ENCODE measurements at regions not wholly inside any gene's neighbourhood (a gene's known extent, or its start where the extent isn't known, plus 50 kb on each side); places are given as distances from the start of the nearest gene placed in this dataset.
"Not testable (repeated sequence)": the region's sequence is repeated elsewhere in the genome, so short reads cannot be mapped to it uniquely, and the experiment has no call there.

DNA sequence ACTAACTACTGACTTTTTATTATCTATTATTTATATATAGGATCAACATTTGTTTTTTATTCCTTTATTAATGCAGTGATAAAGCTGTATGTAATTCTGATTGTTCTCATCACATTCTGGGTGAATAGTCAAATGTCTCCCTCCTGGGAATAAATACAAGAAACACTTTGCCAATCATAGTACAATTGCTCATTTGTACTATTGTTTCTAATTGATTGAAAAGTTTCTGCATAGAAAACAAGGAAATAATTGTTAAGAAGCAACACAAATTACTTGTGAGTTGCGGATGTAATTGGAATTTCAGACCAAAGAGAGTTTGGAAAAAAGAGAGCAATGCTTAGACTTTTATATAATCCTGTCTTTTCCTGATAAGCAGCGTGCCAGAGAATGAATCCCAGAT lies 1013.9 kb downstream of the EFNA5 start:
- H3K27ac Mint-ChIP-seq: no peak overlapping the region
- ATAC-seq (replicated peaks in 1 of 2) (no peak), DNase-seq (no peak)
- no peaks in the 10 kb centered on the region for H3K4me1 Mint-ChIP-seq (ENCODE audit: low read depth)
- H3K4me3 Mint-ChIP-seq: no peak overlapping the region
- H3K27me3 Mint-ChIP-seq (ENCODE audit: low read depth): no peaks in the 10 kb centered on the region
- H3K9me3 Mint-ChIP-seq: peaks cover 10 to 11% of the 10 kb centered on the region in 2 donors
- peaks cover 1 to 4% of the 10 kb centered on the region in 2 donors for H3K36me3 Mint-ChIP-seq (ENCODE audit: insufficient read depth in 2 of 2)

- Mint-ChIP-seq H3K9me3 (peaks cover 7 to 8% of the 10 kb centered on the region in 2 donors), H3K4me3 (no peak overlapping the region), H3K4me1 (ENCODE audit: low read depth) (no peaks in the 10 kb centered on the region), H3K27ac (no peak overlapping the region), H3K27me3 (ENCODE audit: low read depth) (no peaks in the 10 kb centered on the region), H3K36me3 (ENCODE audit: insufficient read depth in 2 of 2) (peaks cover 1 to 4% of the 10 kb centered on the region in 2 donors)
- DNase-seq: no peak
- ATAC-seq (replicated peaks in 1 of 2): no peak
These were observed 1021.7 kb downstream of the EFNA5 start for GRCh38 chr5:106649031-106649430.

DNA sequence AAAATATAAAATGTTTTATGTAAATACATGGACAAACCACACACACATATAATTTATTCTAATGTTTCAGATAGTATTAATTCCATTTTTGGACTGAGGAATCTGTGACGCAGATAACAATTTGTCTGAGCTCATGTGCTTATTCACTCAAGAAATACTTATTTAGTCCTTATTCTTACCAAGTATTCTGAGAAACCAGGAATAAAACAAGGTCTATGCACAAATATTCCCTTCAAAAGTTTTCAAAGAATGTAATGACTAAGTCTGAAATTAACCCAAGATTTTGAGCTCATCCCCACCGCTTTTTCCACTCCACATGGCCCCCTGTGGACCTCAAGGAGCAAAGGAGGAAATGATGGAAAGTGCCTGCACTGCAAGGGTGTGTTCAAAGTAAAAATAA lies 1022.3 kb downstream of the EFNA5 start:
- ATAC-seq (replicated peaks in 1 of 2) (no peak), DNase-seq (no peak)
- H3K9me3 Mint-ChIP-seq: peaks cover 4 to 5% of the 10 kb centered on the region in 2 donors
- no peak overlapping the region for H3K27ac Mint-ChIP-seq
- H3K36me3 Mint-ChIP-seq (ENCODE audit: insufficient read depth in 2 of 2): peaks cover 1 to 4% of the 10 kb centered on the region in 2 donors
- no peaks in the 10 kb centered on the region for H3K4me1 Mint-ChIP-seq (ENCODE audit: low read depth)
- H3K27me3 Mint-ChIP-seq (ENCODE audit: low read depth): no peaks in the 10 kb centered on the region
- H3K4me3 Mint-ChIP-seq: no peak overlapping the region

- Mint-ChIP-seq H3K27me3 (ENCODE audit: low read depth) (no peaks in the 10 kb centered on the region), H3K4me3 (no peak overlapping the region), H3K9me3 (no peaks in the 10 kb centered on the region), H3K4me1 (ENCODE audit: low read depth) (no peaks in the 10 kb centered on the region), H3K27ac (no peak overlapping the region), H3K36me3 (ENCODE audit: insufficient read depth in 2 of 2) (no peaks in the 10 kb centered on the region)
- ATAC-seq (replicated peaks in 1 of 2): no peak
- DNase-seq: no peak
These were observed 1024.6 kb downstream of the EFNA5 start for GRCh38 chr5:106646106-106646505.

DNA sequence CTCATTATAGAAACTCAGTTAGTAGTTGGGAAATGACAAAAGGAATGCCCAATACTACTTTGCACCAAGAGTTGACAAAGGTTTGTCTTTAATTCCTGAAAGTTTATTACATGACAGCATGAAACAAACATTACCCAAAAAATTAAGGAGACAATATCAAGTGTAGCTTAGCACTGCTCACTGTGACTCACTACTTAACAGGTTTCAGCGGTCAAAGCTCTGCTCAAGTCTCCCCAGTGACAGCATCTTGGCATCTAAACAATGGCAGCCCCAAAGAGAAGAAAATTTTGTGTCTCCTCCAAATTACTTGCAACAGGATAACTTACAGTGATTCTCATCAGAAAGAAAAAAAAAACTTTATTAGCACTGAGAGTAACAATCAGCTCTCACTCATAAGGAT lies 1030.2 kb downstream of the EFNA5 start:
- Mint-ChIP-seq H3K4me1 (ENCODE audit: low read depth) (no peaks in the 10 kb centered on the region), H3K9me3 (peaks cover 2 to 6% of the 10 kb centered on the region in 2 donors), H3K27ac (no peak overlapping the region), H3K4me3 (no peak overlapping the region), H3K27me3 (ENCODE audit: low read depth) (no peaks in the 10 kb centered on the region), H3K36me3 (ENCODE audit: insufficient read depth in 2 of 2) (peaks cover 2% of the 10 kb centered on the region in 2 donors)
- DNase-seq (no peak), ATAC-seq (replicated peaks in 1 of 2) (no peak)

DNA sequence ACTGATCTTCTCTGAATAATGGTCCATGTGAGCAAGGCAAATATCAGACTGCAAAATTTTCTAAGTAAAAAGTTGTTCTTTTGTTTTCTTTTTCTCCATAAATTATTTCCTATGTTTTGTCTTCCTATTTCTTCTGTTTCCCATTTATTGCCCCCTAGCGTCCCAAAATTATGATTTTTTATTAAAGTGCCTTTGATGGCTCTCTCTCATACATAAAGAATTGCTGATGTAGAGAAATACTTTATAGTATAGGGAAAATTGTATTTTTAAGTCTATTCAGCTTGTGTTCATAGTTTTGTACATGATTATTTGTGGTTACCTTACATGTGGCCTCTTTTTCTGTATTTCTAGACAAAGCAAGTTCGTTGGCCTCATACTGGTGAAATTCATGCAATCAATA lies 1031.2 kb downstream of the EFNA5 start:
- no peaks in the 10 kb centered on the region for H3K27me3 Mint-ChIP-seq (ENCODE audit: low read depth)
- no peak for ATAC-seq (replicated peaks in 1 of 2)
- peaks cover 2 to 6% of the 10 kb centered on the region in 2 donors for H3K9me3 Mint-ChIP-seq

DNA sequence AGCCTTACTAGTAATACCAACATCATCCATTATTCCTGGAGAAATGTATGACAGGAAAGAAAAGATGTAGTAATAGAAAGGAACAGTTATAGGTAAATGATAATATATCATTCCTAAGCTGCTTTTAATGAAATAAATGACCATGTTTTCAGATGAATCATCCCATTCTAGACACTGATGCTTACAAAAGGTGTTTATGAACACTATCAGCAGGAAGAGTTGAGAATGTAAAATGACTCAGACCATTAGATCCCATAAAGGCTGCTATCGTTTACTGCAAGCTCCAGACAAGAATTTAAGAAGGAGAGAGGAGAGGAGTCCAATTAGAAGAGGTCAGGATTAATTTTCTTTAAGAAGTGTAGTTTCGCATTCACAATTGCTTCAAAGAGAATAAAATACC lies 1033.5 kb downstream of the EFNA5 start:
- no peak for ATAC-seq (replicated peaks in 1 of 2)
- Mint-ChIP-seq H3K27me3 (ENCODE audit: low read depth) (no peaks in the 10 kb centered on the region), H3K9me3 (peaks cover 2 to 7% of the 10 kb centered on the region in 2 donors), H3K4me1 (ENCODE audit: low read depth) (no peaks in the 10 kb centered on the region), H3K36me3 (ENCODE audit: insufficient read depth in 2 of 2) (peaks cover 2% of the 10 kb centered on the region in 2 donors), H3K27ac (no peak overlapping the region), H3K4me3 (no peak overlapping the region)
- no peak for DNase-seq

More for the DNA sequence above, 1031.2 kb downstream of the EFNA5 start:
- no peak overlapping the region for H3K4me3 Mint-ChIP-seq
- no peak overlapping the region for H3K27ac Mint-ChIP-seq
- H3K4me1 Mint-ChIP-seq (ENCODE audit: low read depth): no peaks in the 10 kb centered on the region
- DNase-seq: no peak
- peaks cover 2% of the 10 kb centered on the region in 2 donors for H3K36me3 Mint-ChIP-seq (ENCODE audit: insufficient read depth in 2 of 2)

DNA sequence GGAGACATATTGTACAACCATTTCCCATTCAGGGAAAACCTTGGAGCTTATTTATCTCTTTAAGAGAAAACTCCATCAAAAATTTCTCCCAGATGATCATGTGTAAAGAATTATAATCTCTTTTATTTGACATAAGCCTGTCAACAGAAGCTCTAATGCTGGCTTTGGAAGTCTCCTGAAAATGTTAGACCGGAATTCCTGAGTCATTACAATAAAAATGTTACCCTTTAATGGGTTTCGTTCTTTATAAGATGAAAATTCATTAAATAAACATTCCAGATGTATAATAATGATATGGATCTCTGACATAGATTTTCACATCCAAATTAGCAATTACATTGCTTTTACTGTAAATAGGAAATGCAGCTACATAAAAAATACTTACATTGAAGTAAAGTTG lies 1036.4 kb downstream of the EFNA5 start:
- Mint-ChIP-seq H3K27ac (no peak overlapping the region), H3K9me3 (peaks cover 4 to 7% of the 10 kb centered on the region in 2 donors), H3K4me3 (no peak overlapping the region), H3K27me3 (ENCODE audit: low read depth) (no peaks in the 10 kb centered on the region), H3K4me1 (ENCODE audit: low read depth) (no peaks in the 10 kb centered on the region), H3K36me3 (ENCODE audit: insufficient read depth in 2 of 2) (peaks cover 2% of the 10 kb centered on the region in 2 donors)
- no peak for ATAC-seq (replicated peaks in 1 of 2)
- no peak for DNase-seq

GRCh38 chr5:106633825-106634224 lies 1036.9 kb downstream of the EFNA5 start:
- no peaks in the 10 kb centered on the region for H3K27me3 Mint-ChIP-seq (ENCODE audit: low read depth)
- H3K36me3 Mint-ChIP-seq (ENCODE audit: insufficient read depth in 2 of 2): peaks cover 2% of the 10 kb centered on the region in 2 donors
- DNase-seq: no peak
- H3K27ac Mint-ChIP-seq: no peak overlapping the region
- peaks cover 4 to 7% of the 10 kb centered on the region in 2 donors for H3K9me3 Mint-ChIP-seq
- no peak overlapping the region for H3K4me3 Mint-ChIP-seq
- no peaks in the 10 kb centered on the region for H3K4me1 Mint-ChIP-seq (ENCODE audit: low read depth)
- no peak for ATAC-seq (replicated peaks in 1 of 2)

DNA sequence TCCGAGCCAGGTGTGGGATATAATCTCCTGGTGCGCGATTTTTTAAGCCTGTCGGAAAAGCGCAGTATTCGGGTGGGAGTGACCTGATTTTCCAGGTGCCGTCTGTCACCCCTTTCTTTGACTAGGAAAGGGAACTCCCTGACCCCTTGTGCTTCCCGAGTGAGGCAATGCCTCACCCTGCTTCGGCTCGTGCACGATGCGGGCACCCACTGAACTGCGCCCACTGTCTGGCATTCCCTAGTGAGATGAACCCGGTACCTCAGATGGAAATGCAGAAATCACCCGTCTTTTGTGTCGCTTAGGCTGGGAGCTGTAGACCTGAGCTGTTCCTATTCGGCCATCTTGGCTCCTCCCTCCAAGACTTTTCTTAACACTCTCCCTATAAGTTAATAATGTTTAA lies 1042.3 kb downstream of the EFNA5 start:
- H3K27ac Mint-ChIP-seq; H3K4me3 Mint-ChIP-seq; H3K36me3 Mint-ChIP-seq (ENCODE audit: insufficient read depth in 2 of 2); ATAC-seq (replicated peaks in 1 of 2); H3K9me3 Mint-ChIP-seq; DNase-seq; H3K27me3 Mint-ChIP-seq (ENCODE audit: low read depth); H3K4me1 Mint-ChIP-seq (ENCODE audit: low read depth): not testable (repeated sequence)

- Mint-ChIP-seq H3K4me1 (ENCODE audit: low read depth) (no peaks in the 10 kb centered on the region), H3K36me3 (ENCODE audit: insufficient read depth in 2 of 2) (no peaks in the 10 kb centered on the region), H3K4me3 (no peak overlapping the region), H3K27me3 (ENCODE audit: low read depth) (no peaks in the 10 kb centered on the region), H3K9me3 (peaks cover 0 to 5% of the 10 kb centered on the region in 2 donors), H3K27ac (no peak overlapping the region)
- DNase-seq (no peak), ATAC-seq (replicated peaks in 1 of 2) (no peak)
These were observed 1060.7 kb downstream of the EFNA5 start for GRCh38 chr5:106610041-106610440.

DNA sequence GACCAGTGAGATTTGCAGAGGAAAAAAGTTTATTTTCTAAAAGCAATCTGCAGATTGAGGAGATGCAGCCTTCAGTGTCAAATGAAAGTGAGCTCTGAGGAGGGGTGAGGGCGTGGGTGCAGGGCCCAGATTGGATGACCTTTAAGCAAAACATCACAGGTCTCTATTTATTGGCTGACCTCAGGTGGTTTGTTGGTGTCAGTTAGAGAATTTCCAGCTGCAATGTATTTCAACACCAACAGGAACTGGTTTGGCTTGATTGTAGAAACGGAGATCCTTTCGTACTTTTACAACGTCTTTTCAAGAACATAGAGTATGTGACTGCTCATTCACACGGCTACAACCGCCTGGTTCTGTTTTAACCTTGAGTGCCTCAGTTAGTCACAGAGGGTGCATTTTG lies 1069.1 kb downstream of the EFNA5 start:
- Mint-ChIP-seq H3K36me3 (ENCODE audit: insufficient read depth in 2 of 2) (no peaks in the 10 kb centered on the region), H3K27ac (no peak overlapping the region), H3K4me1 (ENCODE audit: low read depth) (no peaks in the 10 kb centered on the region), H3K27me3 (ENCODE audit: low read depth) (no peaks in the 10 kb centered on the region), H3K9me3 (peaks cover 2 to 7% of the 10 kb centered on the region in 2 donors), H3K4me3 (no peak overlapping the region)
- no peak for DNase-seq
- no peak for ATAC-seq (replicated peaks in 1 of 2)

GRCh38 chr5:106600803-106601202 lies 1069.9 kb downstream of the EFNA5 start:
- H3K4me1 Mint-ChIP-seq (ENCODE audit: low read depth): no peaks in the 10 kb centered on the region
- H3K27me3 Mint-ChIP-seq (ENCODE audit: low read depth): no peaks in the 10 kb centered on the region
- H3K9me3 Mint-ChIP-seq: peaks cover 3 to 7% of the 10 kb centered on the region in 2 donors
- H3K36me3 Mint-ChIP-seq (ENCODE audit: insufficient read depth in 2 of 2): peaks cover 0 to under 1% of the 10 kb centered on the region in 2 donors
- H3K4me3 Mint-ChIP-seq: no peak overlapping the region
- DNase-seq (no peak), ATAC-seq (replicated peaks in 1 of 2) (no peak)
- no peak overlapping the region for H3K27ac Mint-ChIP-seq

DNA sequence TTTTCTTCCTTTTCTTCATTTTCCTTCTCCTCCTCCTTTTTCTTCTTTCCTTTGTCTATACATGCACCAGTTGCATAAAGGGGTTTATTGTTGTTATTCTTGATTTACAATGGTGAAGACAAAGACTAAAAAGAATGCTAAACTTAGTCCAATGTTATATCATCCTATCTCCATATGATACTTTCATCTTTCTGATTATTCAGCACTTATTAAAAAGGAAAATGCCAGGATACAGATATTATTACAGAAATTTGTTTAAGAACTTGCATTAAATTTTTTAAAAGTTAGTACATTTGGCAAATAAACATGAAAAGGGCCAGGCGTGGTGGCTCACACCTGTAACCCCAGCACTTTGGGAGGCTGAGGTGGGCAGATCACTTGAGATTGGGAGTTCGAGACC lies 1074.9 kb downstream of the EFNA5 start:
- no peak overlapping the region for H3K4me3 Mint-ChIP-seq
- ATAC-seq (replicated peaks in 1 of 2) (no peak), DNase-seq (no peak)
- peaks cover 5% of the 10 kb centered on the region in 2 donors for H3K9me3 Mint-ChIP-seq
- peaks cover 0 to 1% of the 10 kb centered on the region in 2 donors for H3K36me3 Mint-ChIP-seq (ENCODE audit: insufficient read depth in 2 of 2)
- H3K27me3 Mint-ChIP-seq (ENCODE audit: low read depth): no peaks in the 10 kb centered on the region
- H3K27ac Mint-ChIP-seq: no peak overlapping the region
- H3K4me1 Mint-ChIP-seq (ENCODE audit: low read depth): no peaks in the 10 kb centered on the region

Data from activated T-cell treated with anti-CD3 and anti-CD28 coated beads, Interleukin-2, amount 50 U/mL, for 72 hours (primary cell).